ENCODE measurements at regions not wholly inside any gene's neighbourhood (a gene's known extent, or its start where the extent isn't known, plus 50 kb on each side); places are given as distances from the start of the nearest gene placed in this dataset.
"Not testable (repeated sequence)": the region's sequence is repeated elsewhere in the genome, so short reads cannot be mapped to it uniquely, and the experiment has no call there.

GRCh38 chr6:100209323-100210136 is 215.5 kb upstream of the MCHR2 start:
- H3K4me3 Mint-ChIP-seq: no peak overlapping the region
- no peaks in the 10 kb centered on the region for H3K9me3 ChIP-seq (ENCODE audit: control insufficient read depth, low read length, poor library complexity, severe bottlenecking)
- no peaks in the 10 kb centered on the region for H3K4me1 Mint-ChIP-seq
- H3K27me3 Mint-ChIP-seq: peaks cover 21% of the 10 kb centered on the region
- no peak overlapping the region for H3K27ac Mint-ChIP-seq
- H3K36me3 Mint-ChIP-seq (ENCODE audit: low read depth): no peaks in the 10 kb centered on the region
- DNase-seq (no peak), ATAC-seq (no peak)

GRCh38 chr6:100203400-100203799 is 209.4 kb upstream of the MCHR2 start:
- DNase-seq: no peak
- H3K4me1 Mint-ChIP-seq: no peaks in the 10 kb centered on the region
- no peaks in the 10 kb centered on the region for H3K36me3 Mint-ChIP-seq (ENCODE audit: low read depth)
- no peak overlapping the region for H3K4me3 Mint-ChIP-seq
- ATAC-seq: no peak
- H3K27me3 Mint-ChIP-seq: no peaks in the 10 kb centered on the region
- H3K9me3 ChIP-seq (ENCODE audit: control insufficient read depth, low read length, poor library complexity, severe bottlenecking): no peaks in the 10 kb centered on the region
- no peak overlapping the region for H3K27ac Mint-ChIP-seq

- DNase-seq (no peak), ATAC-seq (no peak)
- H3K4me3 Mint-ChIP-seq: no peak overlapping the region
- no peak overlapping the region for H3K27ac Mint-ChIP-seq
- no peaks in the 10 kb centered on the region for H3K36me3 Mint-ChIP-seq (ENCODE audit: low read depth)
- H3K27me3 Mint-ChIP-seq: no peaks in the 10 kb centered on the region
- no peaks in the 10 kb centered on the region for H3K9me3 ChIP-seq (ENCODE audit: control insufficient read depth, low read length, poor library complexity, severe bottlenecking)
- no peaks in the 10 kb centered on the region for H3K4me1 Mint-ChIP-seq
Measured at GRCh38 chr6:100202417-100203194, 208.6 kb upstream of the MCHR2 start.

- ATAC-seq, H3K4me3 Mint-ChIP-seq: not testable (repeated sequence)
Measured at GRCh38 chr6:100196214-100196982, 202.4 kb upstream of the MCHR2 start.

DNA sequence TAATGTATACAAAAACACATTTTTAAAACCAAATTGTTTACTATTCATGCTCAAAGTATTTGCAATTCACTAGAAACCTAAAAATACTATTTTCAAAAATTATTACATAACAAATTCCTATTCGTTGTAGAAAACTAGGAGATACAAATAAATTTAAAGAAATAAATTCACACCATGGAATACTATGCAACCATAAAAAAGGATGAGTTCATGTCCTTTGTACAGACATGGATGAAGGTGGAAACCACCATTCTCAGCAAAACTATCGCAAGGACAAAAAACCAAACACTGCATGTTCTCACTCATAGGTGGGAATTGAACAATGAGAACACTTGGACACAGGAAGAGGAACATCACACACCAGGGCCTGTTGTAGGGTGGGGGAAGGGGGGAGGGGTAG is 201.2 kb upstream of the MCHR2 start:
- H3K36me3 Mint-ChIP-seq (ENCODE audit: low read depth); H3K9me3 ChIP-seq (ENCODE audit: control insufficient read depth, low read length, poor library complexity, severe bottlenecking); DNase-seq; H3K4me3 Mint-ChIP-seq; H3K27me3 Mint-ChIP-seq; H3K27ac Mint-ChIP-seq; ATAC-seq; H3K4me1 Mint-ChIP-seq: not testable (repeated sequence)

More at GRCh38 chr6:100196214-100196982, 202.4 kb upstream of the MCHR2 start:
- not testable (repeated sequence) for H3K36me3 Mint-ChIP-seq (ENCODE audit: low read depth); H3K9me3 ChIP-seq (ENCODE audit: control insufficient read depth, low read length, poor library complexity, severe bottlenecking); H3K27me3 Mint-ChIP-seq; DNase-seq; H3K27ac Mint-ChIP-seq; H3K4me1 Mint-ChIP-seq

DNA sequence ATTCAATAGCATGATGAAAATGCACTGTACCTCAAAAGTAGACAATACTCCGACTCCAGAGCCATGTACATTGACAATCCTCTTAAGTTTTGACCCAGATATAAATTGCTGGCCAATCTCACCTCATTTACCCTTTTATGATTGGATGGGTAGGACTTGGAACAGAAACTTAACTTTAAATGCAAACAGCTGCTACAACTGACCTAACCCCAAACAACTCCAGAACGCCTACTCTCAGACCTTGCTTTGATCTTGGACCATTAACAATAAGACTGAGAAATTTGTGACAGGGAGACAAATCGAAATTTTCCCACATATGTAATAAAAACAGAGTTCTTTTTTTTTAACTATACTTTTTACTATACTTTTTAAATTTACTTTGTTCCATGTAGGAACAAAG is 200.5 kb upstream of the MCHR2 start:
- H3K27ac Mint-ChIP-seq: no peak overlapping the region
- H3K4me3 Mint-ChIP-seq: no peak overlapping the region
- H3K27me3 Mint-ChIP-seq: peaks cover 9% of the 10 kb centered on the region
- DNase-seq (no peak), ATAC-seq (no peak)
- no peaks in the 10 kb centered on the region for H3K4me1 Mint-ChIP-seq
- H3K9me3 ChIP-seq (ENCODE audit: control insufficient read depth, low read length, poor library complexity, severe bottlenecking): no peaks in the 10 kb centered on the region
- no peaks in the 10 kb centered on the region for H3K36me3 Mint-ChIP-seq (ENCODE audit: low read depth)

DNA sequence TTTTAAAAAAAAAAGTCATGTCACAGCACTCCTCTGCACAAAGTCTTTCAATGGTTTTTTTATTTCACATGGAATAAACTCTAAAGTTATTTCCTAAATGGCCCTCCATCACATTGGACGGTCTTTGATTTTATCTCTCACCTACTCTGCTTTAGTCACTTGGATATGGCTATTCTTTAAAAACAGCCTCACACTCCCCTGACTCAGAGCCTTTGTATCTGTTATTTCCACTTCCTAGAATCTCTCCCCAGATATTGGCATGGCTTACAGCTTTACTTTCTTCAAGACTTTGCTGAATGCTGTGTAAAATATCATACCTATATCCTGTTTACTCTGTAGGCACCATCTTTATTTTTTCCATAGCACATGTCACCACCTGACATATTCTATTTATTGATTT is 194.7 kb upstream of the MCHR2 start:
- H3K36me3 Mint-ChIP-seq (ENCODE audit: low read depth): no peaks in the 10 kb centered on the region
- H3K4me1 Mint-ChIP-seq: peaks cover 2% of the 10 kb centered on the region
- no peak overlapping the region for H3K27ac Mint-ChIP-seq
- H3K27me3 Mint-ChIP-seq: peaks cover 16% of the 10 kb centered on the region
- DNase-seq (no peak), ATAC-seq (no peak)
- no peaks in the 10 kb centered on the region for H3K9me3 ChIP-seq (ENCODE audit: control insufficient read depth, low read length, poor library complexity, severe bottlenecking)
- no peak overlapping the region for H3K4me3 Mint-ChIP-seq

- no peak for DNase-seq
- Mint-ChIP-seq H3K27me3 (peaks cover 16% of the 10 kb centered on the region), H3K36me3 (ENCODE audit: low read depth) (no peaks in the 10 kb centered on the region)
Measured at GRCh38 chr6:100186552-100186951, 192.5 kb upstream of the MCHR2 start.

GRCh38 chr6:100185615-100186014 is 191.6 kb upstream of the MCHR2 start:
- DNase-seq (no peak), ATAC-seq (no peak)
- Mint-ChIP-seq H3K27ac (no peak overlapping the region), H3K4me1 (peaks cover 2% of the 10 kb centered on the region), H3K27me3 (peaks cover 19% of the 10 kb centered on the region), H3K36me3 (ENCODE audit: low read depth) (no peaks in the 10 kb centered on the region), H3K4me3 (no peak overlapping the region)
- H3K9me3 ChIP-seq (ENCODE audit: control insufficient read depth, low read length, poor library complexity, severe bottlenecking): no peaks in the 10 kb centered on the region

More at GRCh38 chr6:100186552-100186951, 192.5 kb upstream of the MCHR2 start:
- Mint-ChIP-seq H3K27ac (no peak overlapping the region), H3K4me1 (peaks cover 2% of the 10 kb centered on the region), H3K4me3 (no peak overlapping the region)
- no peak for ATAC-seq
- no peaks in the 10 kb centered on the region for H3K9me3 ChIP-seq (ENCODE audit: control insufficient read depth, low read length, poor library complexity, severe bottlenecking)

GRCh38 chr6:100184473-100184872 is 190.4 kb upstream of the MCHR2 start:
- no peak for ATAC-seq
- peaks cover 2% of the 10 kb centered on the region for H3K4me1 Mint-ChIP-seq
- H3K27me3 Mint-ChIP-seq: peaks cover 24% of the 10 kb centered on the region
- DNase-seq: no peak
- H3K9me3 ChIP-seq (ENCODE audit: control insufficient read depth, low read length, poor library complexity, severe bottlenecking): no peaks in the 10 kb centered on the region
- no peaks in the 10 kb centered on the region for H3K36me3 Mint-ChIP-seq (ENCODE audit: low read depth)
- H3K4me3 Mint-ChIP-seq: no peak overlapping the region
- H3K27ac Mint-ChIP-seq: no peak overlapping the region

GRCh38 chr6:100182313-100182712 is 188.3 kb upstream of the MCHR2 start:
- H3K4me1 Mint-ChIP-seq: peaks cover 2% of the 10 kb centered on the region
- DNase-seq (no peak), ATAC-seq (no peak)
- H3K27me3 Mint-ChIP-seq: peaks cover 25% of the 10 kb centered on the region
- no peak overlapping the region for H3K4me3 Mint-ChIP-seq
- no peak overlapping the region for H3K27ac Mint-ChIP-seq
- H3K9me3 ChIP-seq (ENCODE audit: control insufficient read depth, low read length, poor library complexity, severe bottlenecking): no peaks in the 10 kb centered on the region
- no peaks in the 10 kb centered on the region for H3K36me3 Mint-ChIP-seq (ENCODE audit: low read depth)

DNA sequence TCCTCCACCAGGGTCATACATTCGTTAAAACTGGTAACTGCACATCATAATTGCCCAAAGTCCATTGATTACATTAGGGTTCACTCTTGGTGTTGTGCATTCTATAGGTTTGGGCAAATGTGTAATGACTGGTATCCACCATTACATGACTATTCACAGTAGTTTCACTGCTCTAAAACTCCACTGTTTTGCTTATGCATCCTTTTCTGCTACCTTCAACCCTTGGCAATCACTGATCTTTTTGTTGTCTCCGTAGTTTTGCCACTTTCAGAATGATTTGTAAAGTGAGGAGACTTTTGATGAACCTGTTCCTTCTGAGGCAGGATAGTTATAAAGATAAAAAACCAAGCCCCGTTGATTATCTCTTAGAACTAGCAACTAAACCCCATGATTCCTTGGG is 187.3 kb upstream of the MCHR2 start:
- Mint-ChIP-seq H3K36me3 (ENCODE audit: low read depth) (no peaks in the 10 kb centered on the region), H3K27ac (no peak overlapping the region), H3K4me1 (peaks cover 2% of the 10 kb centered on the region), H3K4me3 (no peak overlapping the region), H3K27me3 (peaks cover 25% of the 10 kb centered on the region)
- no peak for DNase-seq
- ATAC-seq: no peak
- no peaks in the 10 kb centered on the region for H3K9me3 ChIP-seq (ENCODE audit: control insufficient read depth, low read length, poor library complexity, severe bottlenecking)

GRCh38 chr6:100179576-100179975 is 185.6 kb upstream of the MCHR2 start:
- H3K4me3 Mint-ChIP-seq: no peak overlapping the region
- ATAC-seq (no peak), DNase-seq (no peak)
- H3K27me3 Mint-ChIP-seq: peaks cover 25% of the 10 kb centered on the region
- no peaks in the 10 kb centered on the region for H3K36me3 Mint-ChIP-seq (ENCODE audit: low read depth)
- peaks cover 2% of the 10 kb centered on the region for H3K4me1 Mint-ChIP-seq
- no peaks in the 10 kb centered on the region for H3K9me3 ChIP-seq (ENCODE audit: control insufficient read depth, low read length, poor library complexity, severe bottlenecking)
- no peak overlapping the region for H3K27ac Mint-ChIP-seq

Measured in T-helper 17 cell (primary cell).